Neural cell (in vitro differentiated cells): ENCODE measurements at regions not wholly inside any gene's neighbourhood (a gene's known extent, or its start where the extent isn't known, plus 50 kb on each side); places are given as distances from the start of the nearest gene placed in this dataset.

Source experiments
- H2AFZ ChIP-seq: fragments of 200-600, 300-800 bp; sonication (generic), shearing (Covaris generic); 2 replicates; pipeline ENCODE4 v1.6.0; 2014; ENCODE audit warnings: low read depth, mild to moderate bottlenecking, antibody characterized with exemption, low read length, moderate library complexity
- H3F3A ChIP-seq: fragments of 200-600 bp; shearing (Covaris generic); 2 replicates; pipeline ENCODE4 v1.6.1; 2016; ENCODE audit warnings: mild to moderate bottlenecking, moderate library complexity, mixed read lengths, antibody characterized with exemption, low read length; ENCODE audit not compliant: insufficient read depth, poor library complexity, severe bottlenecking
- H3K27ac ChIP-seq: fragments of 200-600, 300-800 bp; sonication (generic), shearing (Covaris generic); 2 replicates; pipeline ENCODE4 v1.5.1; 2014; ENCODE audit warnings: mild to moderate bottlenecking, low read length, moderate library complexity
- H3K27me3 ChIP-seq: fragments of 300-800, 200-600 bp; sonication (generic), shearing (Covaris generic); 2 replicates; pipeline ENCODE4 v1.6.0; 2014; ENCODE audit warnings: mild to moderate bottlenecking, low read depth, low read length, moderate library complexity; ENCODE audit not compliant: insufficient read depth
- H3K36me3 ChIP-seq: fragments of 300-800, 200-600 bp; sonication (generic), shearing (Covaris generic); 2 replicates; pipeline ENCODE4 v1.5.1; 2014; ENCODE audit warnings: mild to moderate bottlenecking, antibody characterized with exemption, low read length, moderate library complexity; ENCODE audit not compliant: insufficient read depth
- H3K4me2 ChIP-seq: fragments of 300-800, 200-600 bp; sonication (generic), shearing (Covaris generic); 2 replicates; pipeline ENCODE4 v1.6.0; 2014; ENCODE audit warnings: mild to moderate bottlenecking, low read length
- H3K4me3 ChIP-seq: fragments of 300-800, 200-600 bp; sonication (generic), shearing (Covaris generic); 2 replicates; pipeline ENCODE4 v1.5.1; 2014; ENCODE audit warnings: mild to moderate bottlenecking, low read length, moderate library complexity
- H3K79me2 ChIP-seq: fragments of 200-600 bp; shearing (Covaris generic); replicated peaks from 2 replicates; pipeline ENCODE4 v1.6.0; 2014; ENCODE audit warnings: mild to moderate bottlenecking, low read length, moderate library complexity; ENCODE audit not compliant: insufficient read depth
- H3K9ac ChIP-seq: fragments of 300-800, 200-600 bp; sonication (generic), shearing (Covaris generic); 2 replicates; pipeline ENCODE4 v1.6.1; 2016; ENCODE audit warnings: mild to moderate bottlenecking, low read length, mixed read lengths
- H3K9me2 ChIP-seq: fragments of 200-600 bp; shearing (Covaris generic); 2 replicates; pipeline ENCODE4 v1.6.1; 2016; ENCODE audit warnings: mild to moderate bottlenecking, low read length, mixed read lengths; ENCODE audit not compliant: insufficient read depth
- H3K9me3 ChIP-seq: fragments of 200-600, 300-800 bp; sonication (generic), shearing (Covaris generic); 2 replicates; pipeline ENCODE4 v1.6.1; 2016; ENCODE audit warnings: mild to moderate bottlenecking, mixed run types, low read length, moderate library complexity, mixed read lengths
- H4K20me1 ChIP-seq: fragments of 200-600 bp; shearing (Covaris generic); 2 replicates; pipeline ENCODE4 v1.6.1; 2016; ENCODE audit warnings: mild to moderate bottlenecking, mixed run types; ENCODE audit not compliant: insufficient read depth
- EP300 ChIP-seq: fragments of 450-650 bp; conservative IDR thresholded peaks from 2 replicates; pipeline ENCODE4 v1.6.1; 2014; ENCODE audit warnings: antibody characterized with exemption, mild to moderate bottlenecking, moderate library complexity; ENCODE audit not compliant: poor library complexity, severe bottlenecking
- EZH2 ChIP-seq: fragments of 200-600, 300-800 bp; shearing (Covaris generic), sonication (generic); IDR thresholded peaks from 2 replicates; pipeline ENCODE4 v1.6.1; 2014; ENCODE audit warnings: antibody characterized with exemption, low read length, borderline replicate concordance, mild to moderate bottlenecking; ENCODE audit not compliant: insufficient read depth, poor library complexity, severe bottlenecking
- MXI1 ChIP-seq: fragments of 450-650 bp; conservative IDR thresholded peaks from 2 replicates; pipeline ENCODE4 v1.6.1; 2014; ENCODE audit warnings: antibody characterized with exemption, mild to moderate bottlenecking; ENCODE audit not compliant: poor library complexity, severe bottlenecking
- POLR2AphosphoS5 ChIP-seq: IDR thresholded peaks from 2 replicates; pipeline ENCODE4 v1.6.1; 2012
- RAD21 ChIP-seq: fragments of 450-650 bp; conservative IDR thresholded peaks from 2 replicates; pipeline ENCODE4 v1.6.1; 2014; ENCODE audit warnings: antibody characterized with exemption, mild to moderate bottlenecking, moderate library complexity
- SMC3 ChIP-seq: fragments of 450-650 bp; conservative IDR thresholded peaks from 2 replicates; pipeline ENCODE4 v1.6.1; 2014; ENCODE audit warnings: antibody characterized with exemption, mild to moderate bottlenecking, moderate library complexity; ENCODE audit not compliant: poor library complexity
- TAF1 ChIP-seq: IDR thresholded peaks from 2 replicates; pipeline ENCODE4 v1.6.1; 2012; ENCODE audit warnings: low read depth
- TF ChIP-seq, protein P1 (sequence below): IDR thresholded peaks from 2 replicates; pipeline ENCODE4 v1.6.1; 2012; ENCODE audit warnings: borderline replicate concordance
- TF ChIP-seq, protein P2 (sequence below): fragments of 450-650 bp; IDR thresholded peaks from 2 replicates; pipeline ENCODE4 v1.5.1; 2014; ENCODE audit warnings: antibody characterized with exemption, mild to moderate bottlenecking, moderate library complexity; ENCODE audit not compliant: poor library complexity, severe bottlenecking

DNA sequence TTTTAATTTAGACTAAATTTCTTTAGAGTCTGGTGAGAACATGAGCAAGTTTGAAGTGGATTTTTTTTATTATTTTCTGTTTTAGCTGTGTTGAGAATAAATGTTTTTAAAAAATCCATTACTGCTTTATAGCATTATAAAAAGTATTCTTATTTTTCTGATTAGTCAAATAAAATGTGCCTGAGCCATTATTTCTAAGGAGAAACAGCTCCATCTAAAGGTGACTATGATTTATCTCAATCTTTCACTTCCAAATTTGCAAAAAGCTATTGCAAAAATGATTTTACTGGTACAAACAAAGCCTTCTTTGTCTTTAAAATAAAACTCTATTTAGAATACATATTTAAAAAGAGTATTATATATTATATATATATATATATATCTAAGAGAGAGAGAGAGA lies 959.2 kb downstream of the FAM133A start:
- H3K4me2 ChIP-seq: no peak overlapping the region

DNA sequence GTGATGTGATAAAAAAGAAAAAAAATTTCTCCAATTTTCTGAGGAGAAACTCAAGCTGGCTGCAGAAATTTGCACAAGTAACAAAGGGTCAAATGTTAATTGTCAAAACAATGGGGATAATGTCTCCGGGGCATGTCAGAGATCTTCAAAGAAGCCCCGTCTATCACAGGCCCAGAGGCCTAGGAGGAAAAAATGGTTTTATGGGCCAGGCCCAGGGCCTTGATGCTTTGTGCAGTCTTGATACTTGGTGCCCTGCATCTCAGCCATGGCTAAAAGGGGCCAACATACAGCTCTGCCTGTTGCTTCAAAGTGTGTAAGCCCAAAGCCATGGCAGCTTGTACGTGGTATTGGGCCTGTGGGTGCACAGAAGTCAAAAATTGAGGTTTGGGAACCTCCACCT lies 961.0 kb downstream of the FAM133A start:
- no peaks in the 10 kb centered on the region for H3F3A ChIP-seq
- H3K9me3 ChIP-seq: no peaks in the 10 kb centered on the region

More for the DNA sequence above, 959.2 kb downstream of the FAM133A start:
- Histone ChIP-seq H3K36me3 (no peaks in the 10 kb centered on the region), H3K9me2 (no peaks in the 10 kb centered on the region), H3K9me3 (no peaks in the 10 kb centered on the region), H3K27ac (no peak overlapping the region), H4K20me1 (no peaks in the 10 kb centered on the region), H3K9ac (no peak overlapping the region), H3K79me2 (no peaks in the 10 kb centered on the region), H3K27me3 (no peaks in the 10 kb centered on the region), H3F3A (no peaks in the 10 kb centered on the region), H2AFZ (no peak overlapping the region), H3K4me3 (no peak overlapping the region)
- TF ChIP-seq EZH2 (no peak), MXI1 (no peak), SMC3 (no peak), EP300 (no peak), RAD21 (peak; percentile 39), TAF1 (no peak)
- TF ChIP-seq, protein P1, sequence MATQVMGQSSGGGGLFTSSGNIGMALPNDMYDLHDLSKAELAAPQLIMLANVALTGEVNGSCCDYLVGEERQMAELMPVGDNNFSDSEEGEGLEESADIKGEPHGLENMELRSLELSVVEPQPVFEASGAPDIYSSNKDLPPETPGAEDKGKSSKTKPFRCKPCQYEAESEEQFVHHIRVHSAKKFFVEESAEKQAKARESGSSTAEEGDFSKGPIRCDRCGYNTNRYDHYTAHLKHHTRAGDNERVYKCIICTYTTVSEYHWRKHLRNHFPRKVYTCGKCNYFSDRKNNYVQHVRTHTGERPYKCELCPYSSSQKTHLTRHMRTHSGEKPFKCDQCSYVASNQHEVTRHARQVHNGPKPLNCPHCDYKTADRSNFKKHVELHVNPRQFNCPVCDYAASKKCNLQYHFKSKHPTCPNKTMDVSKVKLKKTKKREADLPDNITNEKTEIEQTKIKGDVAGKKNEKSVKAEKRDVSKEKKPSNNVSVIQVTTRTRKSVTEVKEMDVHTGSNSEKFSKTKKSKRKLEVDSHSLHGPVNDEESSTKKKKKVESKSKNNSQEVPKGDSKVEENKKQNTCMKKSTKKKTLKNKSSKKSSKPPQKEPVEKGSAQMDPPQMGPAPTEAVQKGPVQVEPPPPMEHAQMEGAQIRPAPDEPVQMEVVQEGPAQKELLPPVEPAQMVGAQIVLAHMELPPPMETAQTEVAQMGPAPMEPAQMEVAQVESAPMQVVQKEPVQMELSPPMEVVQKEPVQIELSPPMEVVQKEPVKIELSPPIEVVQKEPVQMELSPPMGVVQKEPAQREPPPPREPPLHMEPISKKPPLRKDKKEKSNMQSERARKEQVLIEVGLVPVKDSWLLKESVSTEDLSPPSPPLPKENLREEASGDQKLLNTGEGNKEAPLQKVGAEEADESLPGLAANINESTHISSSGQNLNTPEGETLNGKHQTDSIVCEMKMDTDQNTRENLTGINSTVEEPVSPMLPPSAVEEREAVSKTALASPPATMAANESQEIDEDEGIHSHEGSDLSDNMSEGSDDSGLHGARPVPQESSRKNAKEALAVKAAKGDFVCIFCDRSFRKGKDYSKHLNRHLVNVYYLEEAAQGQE: no peak
- TF ChIP-seq, protein P2, sequence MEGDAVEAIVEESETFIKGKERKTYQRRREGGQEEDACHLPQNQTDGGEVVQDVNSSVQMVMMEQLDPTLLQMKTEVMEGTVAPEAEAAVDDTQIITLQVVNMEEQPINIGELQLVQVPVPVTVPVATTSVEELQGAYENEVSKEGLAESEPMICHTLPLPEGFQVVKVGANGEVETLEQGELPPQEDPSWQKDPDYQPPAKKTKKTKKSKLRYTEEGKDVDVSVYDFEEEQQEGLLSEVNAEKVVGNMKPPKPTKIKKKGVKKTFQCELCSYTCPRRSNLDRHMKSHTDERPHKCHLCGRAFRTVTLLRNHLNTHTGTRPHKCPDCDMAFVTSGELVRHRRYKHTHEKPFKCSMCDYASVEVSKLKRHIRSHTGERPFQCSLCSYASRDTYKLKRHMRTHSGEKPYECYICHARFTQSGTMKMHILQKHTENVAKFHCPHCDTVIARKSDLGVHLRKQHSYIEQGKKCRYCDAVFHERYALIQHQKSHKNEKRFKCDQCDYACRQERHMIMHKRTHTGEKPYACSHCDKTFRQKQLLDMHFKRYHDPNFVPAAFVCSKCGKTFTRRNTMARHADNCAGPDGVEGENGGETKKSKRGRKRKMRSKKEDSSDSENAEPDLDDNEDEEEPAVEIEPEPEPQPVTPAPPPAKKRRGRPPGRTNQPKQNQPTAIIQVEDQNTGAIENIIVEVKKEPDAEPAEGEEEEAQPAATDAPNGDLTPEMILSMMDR: no peak

More for the DNA sequence above, 961.0 kb downstream of the FAM133A start:
- TF ChIP-seq, protein P1: no peak
- TF ChIP-seq EZH2 (no peak), SMC3 (no peak), EP300 (no peak), RAD21 (no peak), TAF1 (no peak), POLR2AphosphoS5 (no peak), MXI1 (no peak)
- TF ChIP-seq, protein P2: no peak
- Histone ChIP-seq H3K9ac (no peak overlapping the region), H3K4me2 (no peak overlapping the region), H3K4me3 (no peak overlapping the region), H2AFZ (no peak overlapping the region), H3K27ac (no peak overlapping the region), H3K79me2 (no peaks in the 10 kb centered on the region), H3K36me3 (no peaks in the 10 kb centered on the region), H4K20me1 (no peaks in the 10 kb centered on the region), H3K27me3 (no peaks in the 10 kb centered on the region), H3K9me2 (no peaks in the 10 kb centered on the region)
